ENCODE measurements at regions not wholly inside any gene's neighbourhood (a gene's known extent, or its start where the extent isn't known, plus 50 kb on each side); places are given as distances from the start of the nearest gene placed in this dataset.

- TF ChIP-seq TSHZ2 (CRISPR knock-in tag; IDR thresholded peaks at IDR 0.05) (no peak), ZNF565 (CRISPR knock-in tag; conservative IDR thresholded peaks at IDR 0.05; ENCODE audit: low read depth) (no peak), ZNF8 (CRISPR knock-in tag; IDR thresholded peaks at IDR 0.05) (no peak), TCF4 (CRISPR knock-in tag; IDR thresholded peaks at IDR 0.05; ENCODE audit: borderline replicate concordance) (no peak), ZNF70 (CRISPR knock-in tag; IDR thresholded peaks at IDR 0.05) (no peak), ZC3H10 (CRISPR knock-in tag; IDR thresholded peaks at IDR 0.05) (no peak)
Measured at GRCh38 chr20:4585758-4586157, 100.5 kb upstream of the PRNP start (continued).

- no peak for TF ChIP-seq ISL1 (CRISPR knock-in tag; IDR thresholded peaks at IDR 0.05)
- TF ChIP-seq SNAI2 (CRISPR knock-in tag; IDR thresholded peaks at IDR 0.05), result no peak
- no peak for TF ChIP-seq ZNF8 (CRISPR knock-in tag; IDR thresholded peaks at IDR 0.05)
- no peak for TF ChIP-seq CSRNP3 (CRISPR knock-in tag; IDR thresholded peaks at IDR 0.05)
- no peak for TF ChIP-seq POU6F1 (CRISPR knock-in tag; IDR thresholded peaks at IDR 0.05; ENCODE audit: borderline replicate concordance, low read depth)
- TF ChIP-seq TCF4 (CRISPR knock-in tag; IDR thresholded peaks at IDR 0.05; ENCODE audit: borderline replicate concordance), result no peak
- TF ChIP-seq PPARA (CRISPR knock-in tag; IDR thresholded peaks at IDR 0.05; ENCODE audit: borderline replicate concordance), result no peak
- no peak for TF ChIP-seq TOX (CRISPR knock-in tag; IDR thresholded peaks at IDR 0.05; ENCODE audit: borderline replicate concordance)
- no peak for TF ChIP-seq CSDC2 (CRISPR knock-in tag; IDR thresholded peaks at IDR 0.05)
- TF ChIP-seq OSR1 (CRISPR knock-in tag; IDR thresholded peaks at IDR 0.05), result no peak
- TF ChIP-seq BACH2 (CRISPR knock-in tag; IDR thresholded peaks at IDR 0.05; ENCODE audit: borderline replicate concordance), result no peak
- ATAC-seq, result no peak
Measured at GRCh38 chr20:4585104-4585753, 101.0 kb upstream of the PRNP start.

GRCh38 chr20:4584510-4584909, 101.7 kb upstream of the PRNP start:
- no peak for ATAC-seq
- no peak for TF ChIP-seq RARB (CRISPR knock-in tag; IDR thresholded peaks at IDR 0.05)

- TF ChIP-seq GLIS3 (CRISPR knock-in tag; IDR thresholded peaks at IDR 0.05) (no peak), PATZ1 (CRISPR knock-in tag; IDR thresholded peaks at IDR 0.05; ENCODE audit: borderline replicate concordance) (no peak), ESRRG (CRISPR knock-in tag; IDR thresholded peaks at IDR 0.05) (no peak), ZFP3 (CRISPR knock-in tag; IDR thresholded peaks at IDR 0.05) (no peak), SNAI2 (CRISPR knock-in tag; IDR thresholded peaks at IDR 0.05) (no peak), TCF4 (CRISPR knock-in tag; IDR thresholded peaks at IDR 0.05; ENCODE audit: borderline replicate concordance) (no peak), RARB (CRISPR knock-in tag; IDR thresholded peaks at IDR 0.05) (no peak), ZC3H10 (CRISPR knock-in tag; IDR thresholded peaks at IDR 0.05) (no peak), ARNTL (CRISPR knock-in tag; IDR thresholded peaks at IDR 0.05; ENCODE audit: borderline replicate concordance, low read depth) (no peak), POU6F1 (CRISPR knock-in tag; IDR thresholded peaks at IDR 0.05; ENCODE audit: borderline replicate concordance, low read depth) (no peak), OSR1 (CRISPR knock-in tag; IDR thresholded peaks at IDR 0.05) (no peak), ZFP30 (CRISPR knock-in tag; IDR thresholded peaks at IDR 0.05) (no peak), CSDC2 (CRISPR knock-in tag; IDR thresholded peaks at IDR 0.05) (no peak), ZNF565 (CRISPR knock-in tag; conservative IDR thresholded peaks at IDR 0.05; ENCODE audit: low read depth) (no peak), BACH2 (CRISPR knock-in tag; IDR thresholded peaks at IDR 0.05; ENCODE audit: borderline replicate concordance) (no peak), ZNF8 (CRISPR knock-in tag; IDR thresholded peaks at IDR 0.05) (no peak)
- no peak for ATAC-seq
Measured at GRCh38 chr20:4581838-4582237, 104.4 kb upstream of the PRNP start.
